ENCODE measurements at regions not wholly inside any gene's neighbourhood (a gene's known extent, or its start where the extent isn't known, plus 50 kb on each side); places are given as distances from the start of the nearest gene placed in this dataset.

DNA sequence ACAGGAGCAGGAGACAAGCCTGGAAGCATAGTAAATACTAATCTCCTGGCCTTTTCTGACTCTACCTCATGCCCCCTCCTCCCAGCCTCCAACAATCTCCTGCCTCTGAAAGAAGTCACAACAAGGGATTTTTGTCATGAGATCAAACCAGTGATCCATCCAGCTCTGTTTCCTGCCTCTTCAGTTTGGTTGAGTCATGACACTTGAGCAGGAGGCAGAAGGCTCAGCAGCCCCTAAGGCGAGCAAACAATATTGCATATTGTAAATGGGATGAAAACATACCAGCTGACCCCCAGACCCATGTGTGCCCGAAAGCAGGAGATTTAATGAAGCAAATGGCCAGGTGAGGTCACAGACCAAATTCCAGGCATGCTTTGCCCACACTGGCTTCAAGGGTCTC is 272.8 kb downstream of the GAS1 start:
- BruUV-seq (replicated peaks): no TSS peak
- peaks cover 0 to under 1% of the 10 kb centered on the region in 2 experiments; a peak in 1 of 5 replicates for H3K27me3 ChIP-seq (ENCODE audit: control insufficient read depth in 1 of 2, insufficient read depth in 2 of 2, low read length in 2 of 2)
- CTCF ChIA-PET (ENCODE audit: low intra/inter-chr PET ratio, low total read pairs): no interaction called here
- no peaks in the 10 kb centered on the region for H3K79me2 ChIP-seq (ENCODE audit: insufficient read depth, low read length)
- no peak overlapping the region for H3K9ac ChIP-seq (ENCODE audit: insufficient read depth, low read depth, low read length)
- WGBS (ENCODE audit: low lambda C conversion rate): 6% methylated on average over 2 of the region's 2 CpGs
- intact Hi-C loops (cut with micrococcal nuclease; ENCODE audit: unreplicated experiment) (no loop called here), in situ Hi-C loops (cut with HindIII; ENCODE audit: extremely low pct_ligation_motif_present, low pct_unique_long_range_greater_than_20kb) (no loop called here)
- H2AFZ ChIP-seq (ENCODE audit: low read length): no peak overlapping the region
- H3K4me1 ChIP-seq (ENCODE audit: insufficient read depth, low read length): no peaks in the 10 kb centered on the region
- no peak overlapping the region for H3K27ac ChIP-seq (ENCODE audit: extremely low read length, insufficient read depth, low read length)
- H3K4me2 ChIP-seq (ENCODE audit: low read depth, low read length): no peak overlapping the region
- H3K4me3 ChIP-seq (replicated peaks in 1 of 3; ENCODE audit: insufficient read depth in 1 of 3, low read depth in 2 of 3, low read length in 3 of 3): no peak overlapping the region
- no peaks in the 10 kb centered on the region for H3K9me3 ChIP-seq (ENCODE audit: low read length)
- no peak for ATAC-seq
- TF ChIP-seq ELF3 (CRISPR knock-in tag; IDR thresholded peaks at IDR 0.05) (no peak), NR2F2 (IDR thresholded peaks at IDR 0.05; ENCODE audit: borderline replicate concordance, low read depth) (no peak), DNMT1 (CRISPR knock-in tag; IDR thresholded peaks at IDR 0.05) (no peak), ZNF619 (CRISPR knock-in tag; IDR thresholded peaks at IDR 0.05) (no peak)
- TF ChIP-seq, protein P1, sequence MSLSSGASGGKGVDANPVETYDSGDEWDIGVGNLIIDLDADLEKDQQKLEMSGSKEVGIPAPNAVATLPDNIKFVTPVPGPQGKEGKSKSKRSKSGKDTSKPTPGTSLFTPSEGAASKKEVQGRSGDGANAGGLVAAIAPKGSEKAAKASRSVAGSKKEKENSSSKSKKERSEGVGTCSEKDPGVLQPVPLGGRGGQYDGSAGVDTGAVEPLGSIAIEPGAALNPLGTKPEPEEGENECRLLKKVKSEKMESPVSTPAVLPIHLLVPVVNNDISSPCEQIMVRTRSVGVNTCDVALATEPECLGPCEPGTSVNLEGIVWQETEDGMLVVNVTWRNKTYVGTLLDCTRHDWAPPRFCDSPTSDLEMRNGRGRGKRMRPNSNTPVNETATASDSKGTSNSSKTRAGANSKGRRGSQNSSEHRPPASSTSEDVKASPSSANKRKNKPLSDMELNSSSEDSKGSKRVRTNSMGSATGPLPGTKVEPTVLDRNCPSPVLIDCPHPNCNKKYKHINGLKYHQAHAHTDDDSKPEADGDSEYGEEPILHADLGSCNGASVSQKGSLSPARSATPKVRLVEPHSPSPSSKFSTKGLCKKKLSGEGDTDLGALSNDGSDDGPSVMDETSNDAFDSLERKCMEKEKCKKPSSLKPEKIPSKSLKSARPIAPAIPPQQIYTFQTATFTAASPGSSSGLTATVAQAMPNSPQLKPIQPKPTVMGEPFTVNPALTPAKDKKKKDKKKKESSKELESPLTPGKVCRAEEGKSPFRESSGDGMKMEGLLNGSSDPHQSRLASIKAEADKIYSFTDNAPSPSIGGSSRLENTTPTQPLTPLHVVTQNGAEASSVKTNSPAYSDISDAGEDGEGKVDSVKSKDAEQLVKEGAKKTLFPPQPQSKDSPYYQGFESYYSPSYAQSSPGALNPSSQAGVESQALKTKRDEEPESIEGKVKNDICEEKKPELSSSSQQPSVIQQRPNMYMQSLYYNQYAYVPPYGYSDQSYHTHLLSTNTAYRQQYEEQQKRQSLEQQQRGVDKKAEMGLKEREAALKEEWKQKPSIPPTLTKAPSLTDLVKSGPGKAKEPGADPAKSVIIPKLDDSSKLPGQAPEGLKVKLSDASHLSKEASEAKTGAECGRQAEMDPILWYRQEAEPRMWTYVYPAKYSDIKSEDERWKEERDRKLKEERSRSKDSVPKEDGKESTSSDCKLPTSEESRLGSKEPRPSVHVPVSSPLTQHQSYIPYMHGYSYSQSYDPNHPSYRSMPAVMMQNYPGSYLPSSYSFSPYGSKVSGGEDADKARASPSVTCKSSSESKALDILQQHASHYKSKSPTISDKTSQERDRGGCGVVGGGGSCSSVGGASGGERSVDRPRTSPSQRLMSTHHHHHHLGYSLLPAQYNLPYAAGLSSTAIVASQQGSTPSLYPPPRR (CRISPR knock-in tag; IDR thresholded peaks at IDR 0.05; ENCODE audit: borderline replicate concordance): no peak
- FAIRE-seq: no peak
- POLR2A ChIA-PET: no interaction called here
- no peaks in the 10 kb centered on the region for H4K20me1 ChIP-seq (ENCODE audit: insufficient read depth, low read length)
- H3K36me3 ChIP-seq (replicated peaks in 1 of 2; ENCODE audit: control insufficient read depth in 1 of 2, insufficient read depth in 2 of 2, low read length in 2 of 2): no peaks in the 10 kb centered on the region
- DNase-seq (ENCODE audit: low spot score): no peak

Data from HepG2 (cell line).